MCF 10A (cell line): ENCODE measurements at regions not wholly inside any gene's neighbourhood (a gene's known extent, or its start where the extent isn't known, plus 50 kb on each side); places are given as distances from the start of the nearest gene placed in this dataset.
A peak's percentile ranks its signal among the peaks of the same experiment; 100 is the strongest.

Experiments used
- BruUV-seq: library from RNA; stranded (reverse); fragments of 400-500 nt; replicated peaks from 2 replicates; lab custom pipeline; 2021; lab: Mats Ljungman, UMichigan
- CTCF ChIA-PET: fragments of 300-600 bp; sonication (Branson Sonifier 250); formaldehyde crosslinking; extraction: SDS; loops from one replicate; lab custom pipeline; 2021; ENCODE audit warnings: antibody characterized with exemption, inconsistent platforms; lab: Yijun Ruan, JAX
- POLR2A ChIA-PET: fragments of 300-600, 350-650 bp; sonication (Branson Sonifier 250); formaldehyde crosslinking; extraction: SDS; loops from one replicate; lab custom pipeline; 2020; ENCODE audit warnings: antibody characterized with exemption, inconsistent platforms; lab: Yijun Ruan, JAX
- DNase-seq: peaks from one replicate; pipeline ENCODE4 v3.0.0-alpha.2; 2018; ENCODE audit not compliant: unreplicated experiment
- H3K27ac Mint-ChIP-seq: one replicate; pipeline ENCODE4 v1.8.0; 2022; ENCODE audit warnings: mild to moderate bottlenecking, low read depth, mixed read lengths; ENCODE audit not compliant: unreplicated experiment
- H3K27me3 Mint-ChIP-seq: one replicate; pipeline ENCODE4 v1.8.0; 2022; ENCODE audit warnings: mixed read lengths; ENCODE audit not compliant: insufficient read depth, unreplicated experiment
- H3K36me3 Mint-ChIP-seq: one replicate; pipeline ENCODE4 v1.8.0; 2022; ENCODE audit warnings: mild to moderate bottlenecking, moderate library complexity, mixed read lengths; ENCODE audit not compliant: insufficient read depth, unreplicated experiment
- H3K4me1 Mint-ChIP-seq: one replicate; pipeline ENCODE4 v1.8.0; 2022; ENCODE audit warnings: mixed read lengths; ENCODE audit not compliant: insufficient read depth, unreplicated experiment
- H3K4me3 Mint-ChIP-seq: one replicate; pipeline ENCODE4 v1.8.0; 2022; ENCODE audit warnings: mild to moderate bottlenecking, moderate library complexity, mixed read lengths; ENCODE audit not compliant: unreplicated experiment
- H3K9me3 Mint-ChIP-seq: one replicate; pipeline ENCODE4 v1.8.0; 2022; ENCODE audit warnings: mixed read lengths; ENCODE audit not compliant: unreplicated experiment
- CTCF ChIP-seq: fragments of 200-600 bp; IDR thresholded peaks from one replicate; pipeline ENCODE4 v1.8.0; 2022; ENCODE audit warnings: antibody characterized with exemption, mild to moderate bottlenecking; ENCODE audit not compliant: unreplicated experiment
- intact Hi-C: fragments of 100-400 bp; cut with micrococcal nuclease; formaldehyde crosslinking; loops from 2 replicates; pipeline ENCODE4 v1.14.1; 2022

- H3K4me1 Mint-ChIP-seq = no peaks in the 10 kb centered on the region
- POLR2A ChIA-PET = interaction anchor here (0.5 kb wide), 1 partner anchor 460 kb away, joined by 3 read pairs; no protein-coding TSS in a partner anchor
These were observed 370.8 kb downstream of the SEC14L1 start for GRCh38 chr17:77511514-77512061.

GRCh38 chr17:77512062-77512946, 371.5 kb downstream of the SEC14L1 start:
- H3K27me3 Mint-ChIP-seq = no peaks in the 10 kb centered on the region
- DNase-seq = no peak

More at GRCh38 chr17:77511514-77512061, 370.8 kb downstream of the SEC14L1 start:
- DNase-seq = no peak
- H3K9me3 Mint-ChIP-seq = peaks cover 8% of the 10 kb centered on the region
- CTCF ChIA-PET = interaction anchor here (0.6 kb wide), 1 partner anchor 1422 kb away, joined by 4 read pairs; no protein-coding TSS in a partner anchor
- intact Hi-C loops = no loop called here
- TF ChIP-seq CTCF = no peak
- BruUV-seq = no TSS peak
- no peaks in the 10 kb centered on the region for H3K27me3 Mint-ChIP-seq
- no peak overlapping the region for H3K4me3 Mint-ChIP-seq
- no peak overlapping the region for H3K27ac Mint-ChIP-seq
- H3K36me3 Mint-ChIP-seq = peaks cover 14% of the 10 kb centered on the region

GRCh38 chr17:77513045-77513444, 372.3 kb downstream of the SEC14L1 start:
- ChIA-PET CTCF (interaction anchor here (0.7 kb wide), 1 partner anchor 264 kb away, joined by 6 read pairs; no protein-coding TSS in a partner anchor), POLR2A (no interaction called here)
- Mint-ChIP-seq H3K27ac (no peak overlapping the region), H3K27me3 (no peaks in the 10 kb centered on the region), H3K36me3 (peaks cover 7% of the 10 kb centered on the region), H3K9me3 (peaks cover 8% of the 10 kb centered on the region), H3K4me3 (no peak overlapping the region), H3K4me1 (no peaks in the 10 kb centered on the region)
- intact Hi-C loops = no loop called here
- TF ChIP-seq CTCF = no peak
- BruUV-seq = no TSS peak
- DNase-seq = no peak

More at GRCh38 chr17:77512062-77512946, 371.5 kb downstream of the SEC14L1 start:
- Mint-ChIP-seq H3K4me3 (no peak overlapping the region), H3K4me1 (no peaks in the 10 kb centered on the region), H3K27ac (no peak overlapping the region), H3K9me3 (peaks cover 8% of the 10 kb centered on the region), H3K36me3 (peaks cover 11% of the 10 kb centered on the region)
- intact Hi-C loops = no loop called here
- TF ChIP-seq CTCF = no peak
- CTCF ChIA-PET = interaction anchor here (0.6 kb wide), 2 partner anchors 39 to 1422 kb away, joined by 4 read pairs; no protein-coding TSS in a partner anchor
- POLR2A ChIA-PET = no interaction called here
- BruUV-seq = no TSS peak

- H3K27me3 Mint-ChIP-seq = no peaks in the 10 kb centered on the region
- POLR2A ChIA-PET = interaction anchor here (0.5 kb wide), 1 partner anchor 21 kb away, joined by 3 read pairs; no protein-coding TSS in a partner anchor
- no peak for DNase-seq
- H3K27ac Mint-ChIP-seq = peak overlapping the region; percentile 27
- no TSS peak for BruUV-seq
- CTCF ChIA-PET = no interaction called here
- no peak overlapping the region for H3K4me3 Mint-ChIP-seq
- H3K4me1 Mint-ChIP-seq = no peaks in the 10 kb centered on the region
- peaks cover 8% of the 10 kb centered on the region for H3K9me3 Mint-ChIP-seq
- TF ChIP-seq CTCF = no peak
- H3K36me3 Mint-ChIP-seq = peaks cover 7% of the 10 kb centered on the region
- intact Hi-C loops = no loop called here
These were observed 374.5 kb downstream of the SEC14L1 start for GRCh38 chr17:77515227-77515626.
